Aorta (tissue), 5 donors: ENCODE measurements at regions not wholly inside any gene's neighbourhood (a gene's known extent, or its start where the extent isn't known, plus 50 kb on each side); places are given as distances from the start of the nearest gene placed in this dataset.
A peak's percentile ranks its signal among the peaks of the same experiment; 100 is the strongest.

Experiments used
- ATAC-seq: fragments of 200-7000 bp; cut with Tn5 transposase; one replicate; pipeline ENCODE4 v1.9.1; 2022; ENCODE audit warnings: moderate library complexity; ENCODE audit not compliant: low FRiP score
- DNase-seq, 2 donors: peaks; one replicate each; pipeline ENCODE4 v3.0.0-alpha.2; 2020
- H3K27ac ChIP-seq, 2 donors: one replicate each; pipeline ENCODE4 v1.5.1; 2013; ENCODE audit warnings: low read length in 2 of 2, mild to moderate bottlenecking in 2 of 2, moderate library complexity in 2 of 2, control low read depth in 1 of 2, inconsistent platforms in 1 of 2, low read depth in 1 of 2
- H3K27me3 ChIP-seq, 2 donors: one replicate each; pipeline ENCODE4 v1.6.1; 2013; ENCODE audit warnings: control low read depth in 1 of 2, low read length in 1 of 2, mild to moderate bottlenecking in 1 of 2, moderate library complexity in 1 of 2; ENCODE audit not compliant: insufficient read depth in 2 of 2, control insufficient read depth in 1 of 2
- H3K36me3 ChIP-seq, 2 donors: one replicate each; pipeline ENCODE4 v1.6.1; 2013; ENCODE audit warnings: control low read depth in 1 of 2, low read length in 1 of 2, mild to moderate bottlenecking in 1 of 2; ENCODE audit not compliant: insufficient read depth in 2 of 2, control insufficient read depth in 1 of 2
- H3K4me1 ChIP-seq, 2 donors: one replicate each; pipeline ENCODE4 v1.6.1; 2013; ENCODE audit warnings: low read length in 2 of 2, control low read depth in 1 of 2, mild to moderate bottlenecking in 1 of 2, moderate library complexity in 1 of 2; ENCODE audit not compliant: insufficient read depth in 2 of 2, control insufficient read depth in 1 of 2
- H3K4me3 ChIP-seq, 2 donors: one replicate each; pipeline ENCODE4 v1.5.1; 2013; ENCODE audit warnings: low read length in 2 of 2, control low read depth in 1 of 2, mild to moderate bottlenecking in 1 of 2
- H3K9me3 ChIP-seq: one replicate; pipeline ENCODE4 v1.6.1; 2013; ENCODE audit warnings: mild to moderate bottlenecking, low read length; ENCODE audit not compliant: control insufficient read depth
- WGBS, 2 donors: extraction: QIAGEN DNeasy Blood & Tissue Kit; methylation state at CpG; one replicate each; pipeline ENCODE4 v1.1.7; 2013; 5-methylcytosine and 5-hydroxymethylcytosine counted together
- intact Hi-C, 2 donors: fragments of 100-400 bp; cut with DNase I; formaldehyde crosslinking; loops; one replicate each; pipeline versions ENCODE4 v1.14.2 to v1.15.0; 2022
- donor health status: healthy with polysubstance abuse.
- donor health status: Bipolar disorder and iron deficiency.
- donor health status: DM: no; HTN: no; CAD: no.
- donor health status: DM: no; HTN: no; CAD: no.
- donor health status: DM: yes; HTN: yes; CAD: no.

GRCh38 chr10:113452146-113452845 lies 100.6 kb upstream of the HABP2 start:
- Histone ChIP-seq H3K4me1 (no peaks in the 10 kb centered on the region), H3K36me3 (no peaks in the 10 kb centered on the region), H3K4me3 (no peak overlapping the region), H3K27me3 (no peaks in the 10 kb centered on the region), H3K9me3 (no peaks in the 10 kb centered on the region), H3K27ac (no peak overlapping the region)
- WGBS, 2 donors = 46 to 52% methylated on average over 5 of the region's 5 CpGs
- DNase-seq = no peak
- intact Hi-C loops = loop anchor here in 1 of 2 donors (5.0 kb wide), 1 partner anchor 70 kb away; no protein-coding TSS in a partner anchor
- no peak for ATAC-seq

- DNase-seq = no peak
- intact Hi-C loops = loop anchor here in 1 of 2 donors (5.0 kb wide), 1 partner anchor 69 kb away; no protein-coding TSS in a partner anchor
These were observed 99.5 kb upstream of the HABP2 start for GRCh38 chr10:113453351-113453750.

GRCh38 chr10:113454341-113455061 lies 98.4 kb upstream of the HABP2 start:
- no peaks in the 10 kb centered on the region for H3K9me3 ChIP-seq
- no peaks in the 10 kb centered on the region for H3K4me1 ChIP-seq
- intact Hi-C loops = loop anchor here in 1 of 2 donors (5.0 kb wide), 1 partner anchor 68 kb away; no protein-coding TSS in a partner anchor
- H3K4me3 ChIP-seq = peak overlapping the region in 1 of 2 donors; percentile 30
- peak; percentile 80 for ATAC-seq
- DNase-seq = peak; percentile 61 to 82
- 10 to 12% methylated on average over 15 of the region's 15 CpGs for WGBS, 2 donors
- no peaks in the 10 kb centered on the region for H3K36me3 ChIP-seq
- H3K27ac ChIP-seq = no peak overlapping the region
- no peaks in the 10 kb centered on the region for H3K27me3 ChIP-seq

More at GRCh38 chr10:113453351-113453750, 99.5 kb upstream of the HABP2 start:
- no peaks in the 10 kb centered on the region for H3K4me1 ChIP-seq
- no peak overlapping the region for H3K4me3 ChIP-seq
- no peak for ATAC-seq
- no peak overlapping the region for H3K27ac ChIP-seq
- 95% methylated on average over 6 of the region's 6 CpGs for WGBS, 2 donors
- no peaks in the 10 kb centered on the region for H3K27me3 ChIP-seq
- no peaks in the 10 kb centered on the region for H3K9me3 ChIP-seq
- H3K36me3 ChIP-seq = no peaks in the 10 kb centered on the region

GRCh38 chr10:113455947-113456346 lies 96.9 kb upstream of the HABP2 start:
- no peak for DNase-seq
- no peaks in the 10 kb centered on the region for H3K27me3 ChIP-seq
- no peaks in the 10 kb centered on the region for H3K4me1 ChIP-seq
- ATAC-seq = no peak
- H3K4me3 ChIP-seq = no peak overlapping the region
- intact Hi-C loops = no loop called here
- no peaks in the 10 kb centered on the region for H3K36me3 ChIP-seq
- no peak overlapping the region for H3K27ac ChIP-seq
- WGBS, 2 donors = 66 to 73% methylated on average over 3 of the region's 3 CpGs
- no peaks in the 10 kb centered on the region for H3K9me3 ChIP-seq

GRCh38 chr10:113456741-113457140 lies 96.1 kb upstream of the HABP2 start:
- no peak overlapping the region for H3K27ac ChIP-seq
- WGBS, 2 donors = 93 to 94% methylated on average over 6 of the region's 6 CpGs
- H3K27me3 ChIP-seq = no peaks in the 10 kb centered on the region
- DNase-seq (no peak), ATAC-seq (no peak)
- no peak overlapping the region for H3K4me3 ChIP-seq
- no peaks in the 10 kb centered on the region for H3K4me1 ChIP-seq
- H3K36me3 ChIP-seq = no peaks in the 10 kb centered on the region
- no peaks in the 10 kb centered on the region for H3K9me3 ChIP-seq
- intact Hi-C loops = no loop called here

GRCh38 chr10:113457408-113457807 lies 95.4 kb upstream of the HABP2 start:
- Histone ChIP-seq H3K27me3 (no peaks in the 10 kb centered on the region), H3K4me3 (no peak overlapping the region), H3K27ac (no peak overlapping the region), H3K36me3 (no peaks in the 10 kb centered on the region), H3K4me1 (no peaks in the 10 kb centered on the region), H3K9me3 (no peaks in the 10 kb centered on the region)
- 89 to 94% methylated on average over 5 of the region's 5 CpGs for WGBS, 2 donors
- intact Hi-C loops = no loop called here
- ATAC-seq (no peak), DNase-seq (no peak)

- Histone ChIP-seq H3K27me3 (no peaks in the 10 kb centered on the region), H3K27ac (no peak overlapping the region), H3K36me3 (no peaks in the 10 kb centered on the region), H3K4me3 (no peak overlapping the region), H3K4me1 (no peaks in the 10 kb centered on the region), H3K9me3 (no peaks in the 10 kb centered on the region)
- no peak for DNase-seq
- ATAC-seq = no peak
- intact Hi-C loops = no loop called here
- WGBS, 2 donors = 93 to 95% methylated on average over 10 of the region's 10 CpGs
These were observed 94.4 kb upstream of the HABP2 start for GRCh38 chr10:113458451-113458850.

GRCh38 chr10:113458944-113459343 lies 93.9 kb upstream of the HABP2 start:
- H3K4me3 ChIP-seq = no peak overlapping the region
- ATAC-seq (no peak), DNase-seq (no peak)
- no peaks in the 10 kb centered on the region for H3K36me3 ChIP-seq
- no peak overlapping the region for H3K27ac ChIP-seq
- H3K4me1 ChIP-seq = no peaks in the 10 kb centered on the region
- H3K27me3 ChIP-seq = no peaks in the 10 kb centered on the region
- 90 to 91% methylated on average over 5 of the region's 5 CpGs for WGBS, 2 donors
- intact Hi-C loops = no loop called here
- H3K9me3 ChIP-seq = no peaks in the 10 kb centered on the region
